EH (cell line): ENCODE measurements at regions not wholly inside any gene's neighbourhood (a gene's known extent, or its start where the extent isn't known, plus 50 kb on each side); places are given as distances from the start of the nearest gene placed in this dataset.
"Not testable (repeated sequence)": the region's sequence is repeated elsewhere in the genome, so short reads cannot be mapped to it uniquely, and the experiment has no call there.

ENCODE experiments used
- DNase-seq: peaks from one replicate; pipeline ENCODE4 v3.0.0-alpha.2; 2015; ENCODE audit warnings: low read depth

GRCh38 chr3:177676947-177677587 lies 479.8 kb upstream of the TBL1XR1 start:
- no peak for DNase-seq

- DNase-seq = peak; percentile 68
Measured at GRCh38 chr3:177679568-177680471, 482.5 kb upstream of the TBL1XR1 start.

- peak; percentile 59 for DNase-seq
Measured at GRCh38 chr3:177680472-177680821, 483.2 kb upstream of the TBL1XR1 start.

- peak; percentile 26 for DNase-seq
Measured at GRCh38 chr3:177681156-177681555, 483.9 kb upstream of the TBL1XR1 start.

- no peak for DNase-seq
Measured at GRCh38 chr3:177681852-177682251, 484.6 kb upstream of the TBL1XR1 start.

GRCh38 chr3:177683586-177683985 lies 486.3 kb upstream of the TBL1XR1 start:
- DNase-seq = no peak

- no peak for DNase-seq
Measured at GRCh38 chr3:177686671-177687070, 489.4 kb upstream of the TBL1XR1 start.

GRCh38 chr3:177687291-177687690 lies 490.0 kb upstream of the TBL1XR1 start:
- DNase-seq = no peak

GRCh38 chr3:177688152-177688551 lies 490.9 kb upstream of the TBL1XR1 start:
- DNase-seq = no peak

- no peak for DNase-seq
Measured at GRCh38 chr3:177689077-177689476, 491.8 kb upstream of the TBL1XR1 start.

- DNase-seq = no peak
Measured at GRCh38 chr3:177689869-177690268, 492.6 kb upstream of the TBL1XR1 start.

- no peak for DNase-seq
Measured at GRCh38 chr3:177690306-177690705, 493.0 kb upstream of the TBL1XR1 start.

- DNase-seq = no peak
Measured at GRCh38 chr3:177692304-177692975, 495.2 kb upstream of the TBL1XR1 start.

GRCh38 chr3:177693616-177694264 lies 496.5 kb upstream of the TBL1XR1 start:
- no peak for DNase-seq

GRCh38 chr3:177694316-177694715 lies 497.0 kb upstream of the TBL1XR1 start:
- peak; percentile 63 for DNase-seq

GRCh38 chr3:177694951-177695350 lies 497.7 kb upstream of the TBL1XR1 start:
- peak; percentile 31 for DNase-seq

GRCh38 chr3:177700117-177700516 lies 502.8 kb upstream of the TBL1XR1 start:
- no peak for DNase-seq

- peak; percentile 20 for DNase-seq
Measured at GRCh38 chr3:177703788-177704187, 506.5 kb upstream of the TBL1XR1 start.

GRCh38 chr3:177705976-177706823 lies 508.9 kb upstream of the TBL1XR1 start:
- no peak for DNase-seq

- DNase-seq = not testable (repeated sequence)
Measured at GRCh38 chr3:177709470-177709869, 512.2 kb upstream of the TBL1XR1 start.

GRCh38 chr3:177710506-177710905 lies 513.2 kb upstream of the TBL1XR1 start:
- DNase-seq = no peak
